ENCODE measurements at regions not wholly inside any gene's neighbourhood (a gene's known extent, or its start where the extent isn't known, plus 50 kb on each side); places are given as distances from the start of the nearest gene placed in this dataset.

- TF ChIP-seq ZNF891 (CRISPR knock-in tag; IDR thresholded peaks at IDR 0.05) (no peak), IKZF1 (IDR thresholded peaks at IDR 0.05) (no peak), ZKSCAN1 (IDR thresholded peaks at IDR 0.05; ENCODE audit: low read length) (no peak), CEBPB (IDR thresholded peaks at IDR 0.05; ENCODE audit: borderline replicate concordance, low read depth, low read length) (no peak), YEATS4 (CRISPR knock-in tag; IDR thresholded peaks at IDR 0.05; ENCODE audit: borderline replicate concordance) (no peak), RNF219 (CRISPR knock-in tag; IDR thresholded peaks at IDR 0.05) (no peak), ELF4 (CRISPR knock-in tag; IDR thresholded peaks at IDR 0.05; ENCODE audit: borderline replicate concordance) (no peak), KLF13 (CRISPR knock-in tag; IDR thresholded peaks at IDR 0.05) (no peak)
Measured at GRCh38 chr17:54324813-54325212, 502.1 kb downstream of the KIF2B start (continued).

GRCh38 chr17:54339731-54340130, 517.0 kb downstream of the KIF2B start:
- Histone ChIP-seq H3K9me3 (ENCODE audit: low read length) (peaks cover 69% of the 10 kb centered on the region), H2AFZ (ENCODE audit: low read length) (no peak overlapping the region), H3K36me3 (replicated peaks in 1 of 2; ENCODE audit: control insufficient read depth in 1 of 2, insufficient read depth in 2 of 2, low read length in 2 of 2) (no peaks in the 10 kb centered on the region), H3K4me3 (replicated peaks in 1 of 3; ENCODE audit: insufficient read depth in 1 of 3, low read depth in 2 of 3, low read length in 3 of 3) (no peak overlapping the region), H3K27me3 (ENCODE audit: control insufficient read depth in 1 of 2, insufficient read depth in 2 of 2, low read length in 2 of 2) (no peaks in the 10 kb centered on the region), H4K20me1 (ENCODE audit: insufficient read depth, low read length) (no peaks in the 10 kb centered on the region), H3K27ac (ENCODE audit: extremely low read length, insufficient read depth, low read length) (no peak overlapping the region), H3K79me2 (ENCODE audit: insufficient read depth, low read length) (no peaks in the 10 kb centered on the region), H3K4me2 (ENCODE audit: low read depth, low read length) (no peak overlapping the region), H3K4me1 (ENCODE audit: insufficient read depth, low read length) (no peaks in the 10 kb centered on the region), H3K9ac (ENCODE audit: insufficient read depth, low read depth, low read length) (no peak overlapping the region)
- ChIA-PET POLR2A (no interaction called here), CTCF (ENCODE audit: low intra/inter-chr PET ratio, low total read pairs) (no interaction called here)
- in situ Hi-C loops (cut with HindIII; ENCODE audit: extremely low pct_ligation_motif_present, low pct_unique_long_range_greater_than_20kb) (no loop called here), intact Hi-C loops (cut with micrococcal nuclease; ENCODE audit: unreplicated experiment) (no loop called here)
- ATAC-seq (no peak), FAIRE-seq (no peak), DNase-seq (ENCODE audit: low spot score) (no peak)
- 4% methylated on average over 1 of the region's 1 CpG for WGBS (ENCODE audit: low lambda C conversion rate)
- no TSS peak for BruUV-seq (replicated peaks)
- no peak for TF ChIP-seq SNRNP70 (IDR thresholded peaks at IDR 0.05; ENCODE audit: low read depth, low read length)
- TF ChIP-seq ZNF839 (CRISPR knock-in tag; IDR thresholded peaks at IDR 0.05; ENCODE audit: borderline replicate concordance): no peak
- no peak for TF ChIP-seq SYNCRIP (IDR thresholded peaks at IDR 0.05; ENCODE audit: insufficient read depth, low read depth, low read length)
- TF ChIP-seq GABPB1 (CRISPR knock-in tag; IDR thresholded peaks at IDR 0.05): no peak
- TF ChIP-seq ZNF317 (CRISPR knock-in tag; IDR thresholded peaks at IDR 0.05): no peak
- no peak for TF ChIP-seq GATA4 (IDR thresholded peaks at IDR 0.05; ENCODE audit: borderline replicate concordance, low read depth)
- TF ChIP-seq ZNF3 (CRISPR knock-in tag; IDR thresholded peaks at IDR 0.05): no peak
- TF ChIP-seq, protein P1, sequence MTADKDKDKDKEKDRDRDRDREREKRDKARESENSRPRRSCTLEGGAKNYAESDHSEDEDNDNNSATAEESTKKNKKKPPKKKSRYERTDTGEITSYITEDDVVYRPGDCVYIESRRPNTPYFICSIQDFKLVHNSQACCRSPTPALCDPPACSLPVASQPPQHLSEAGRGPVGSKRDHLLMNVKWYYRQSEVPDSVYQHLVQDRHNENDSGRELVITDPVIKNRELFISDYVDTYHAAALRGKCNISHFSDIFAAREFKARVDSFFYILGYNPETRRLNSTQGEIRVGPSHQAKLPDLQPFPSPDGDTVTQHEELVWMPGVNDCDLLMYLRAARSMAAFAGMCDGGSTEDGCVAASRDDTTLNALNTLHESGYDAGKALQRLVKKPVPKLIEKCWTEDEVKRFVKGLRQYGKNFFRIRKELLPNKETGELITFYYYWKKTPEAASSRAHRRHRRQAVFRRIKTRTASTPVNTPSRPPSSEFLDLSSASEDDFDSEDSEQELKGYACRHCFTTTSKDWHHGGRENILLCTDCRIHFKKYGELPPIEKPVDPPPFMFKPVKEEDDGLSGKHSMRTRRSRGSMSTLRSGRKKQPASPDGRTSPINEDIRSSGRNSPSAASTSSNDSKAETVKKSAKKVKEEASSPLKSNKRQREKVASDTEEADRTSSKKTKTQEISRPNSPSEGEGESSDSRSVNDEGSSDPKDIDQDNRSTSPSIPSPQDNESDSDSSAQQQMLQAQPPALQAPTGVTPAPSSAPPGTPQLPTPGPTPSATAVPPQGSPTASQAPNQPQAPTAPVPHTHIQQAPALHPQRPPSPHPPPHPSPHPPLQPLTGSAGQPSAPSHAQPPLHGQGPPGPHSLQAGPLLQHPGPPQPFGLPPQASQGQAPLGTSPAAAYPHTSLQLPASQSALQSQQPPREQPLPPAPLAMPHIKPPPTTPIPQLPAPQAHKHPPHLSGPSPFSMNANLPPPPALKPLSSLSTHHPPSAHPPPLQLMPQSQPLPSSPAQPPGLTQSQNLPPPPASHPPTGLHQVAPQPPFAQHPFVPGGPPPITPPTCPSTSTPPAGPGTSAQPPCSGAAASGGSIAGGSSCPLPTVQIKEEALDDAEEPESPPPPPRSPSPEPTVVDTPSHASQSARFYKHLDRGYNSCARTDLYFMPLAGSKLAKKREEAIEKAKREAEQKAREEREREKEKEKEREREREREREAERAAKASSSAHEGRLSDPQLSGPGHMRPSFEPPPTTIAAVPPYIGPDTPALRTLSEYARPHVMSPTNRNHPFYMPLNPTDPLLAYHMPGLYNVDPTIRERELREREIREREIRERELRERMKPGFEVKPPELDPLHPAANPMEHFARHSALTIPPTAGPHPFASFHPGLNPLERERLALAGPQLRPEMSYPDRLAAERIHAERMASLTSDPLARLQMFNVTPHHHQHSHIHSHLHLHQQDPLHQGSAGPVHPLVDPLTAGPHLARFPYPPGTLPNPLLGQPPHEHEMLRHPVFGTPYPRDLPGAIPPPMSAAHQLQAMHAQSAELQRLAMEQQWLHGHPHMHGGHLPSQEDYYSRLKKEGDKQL (CRISPR knock-in tag; IDR thresholded peaks at IDR 0.05; ENCODE audit: low read depth): no peak
- TF ChIP-seq CENPX (CRISPR knock-in tag; IDR thresholded peaks at IDR 0.05): no peak
- TF ChIP-seq ZFP41 (CRISPR knock-in tag; IDR thresholded peaks at IDR 0.05; ENCODE audit: borderline replicate concordance): no peak
- TF ChIP-seq NCOA1 (CRISPR knock-in tag; IDR thresholded peaks at IDR 0.05): no peak
